H1 (cell line): ENCODE measurements at regions not wholly inside any gene's neighbourhood (a gene's known extent, or its start where the extent isn't known, plus 50 kb on each side); places are given as distances from the start of the nearest gene placed in this dataset.

Experiments used
- CTCF ChIP-seq, 3 experiments: IDR thresholded peaks; 1 replicate in 2 of 3; 2 replicates in 1 of 3; pipeline versions ENCODE4 v1.5.1 to v1.6.1; 2011; ENCODE audit warnings: low read length in 3 of 3, mild to moderate bottlenecking in 3 of 3, inconsistent platforms in 2 of 3, low read depth in 1 of 3, moderate library complexity in 1 of 3; ENCODE audit not compliant: insufficient read depth in 1 of 3; ENCODE audit errors: control extremely low read depth in 1 of 3
- EP300 ChIP-seq, 2 experiments: IDR thresholded peaks; 1 replicate in 1 of 2; 2 replicates in 1 of 2; pipeline ENCODE4 v1.6.1; 2011 to 2012; ENCODE audit warnings: low read depth in 2 of 2, low read length in 2 of 2, mild to moderate bottlenecking in 2 of 2, borderline replicate concordance in 1 of 2, inconsistent platforms in 1 of 2, moderate library complexity in 1 of 2
- KDM5A ChIP-seq: fragments of 200-600 bp; IDR thresholded peaks from 2 replicates; pipeline ENCODE4 v1.7.1; 2012; ENCODE audit warnings: mild to moderate bottlenecking, low read length, inconsistent platforms, mixed read lengths
- MAX ChIP-seq: IDR thresholded peaks from 2 replicates; pipeline ENCODE4 v1.6.1; 2012; ENCODE audit warnings: inconsistent platforms
- NRF1 ChIP-seq: IDR thresholded peaks from 2 replicates; pipeline ENCODE4 v1.6.1; 2011; ENCODE audit warnings: mild to moderate bottlenecking, low read depth, low read length, improper control_type of control experiment
- POLR2A ChIP-seq, 2 experiments: IDR thresholded peaks; 1 replicate in 1 of 2; 2 replicates in 1 of 2; pipeline ENCODE4 v1.6.1; 2011; ENCODE audit warnings: low read depth in 2 of 2, low read length in 2 of 2, mild to moderate bottlenecking in 2 of 2; ENCODE audit errors: control extremely low read depth in 1 of 2
- POLR2AphosphoS5 ChIP-seq: IDR thresholded peaks from 2 replicates; pipeline ENCODE4 v1.6.1; 2011; ENCODE audit warnings: low read depth, low read length
- RAD21 ChIP-seq, 2 experiments: IDR thresholded peaks in 1 of 2; conservative IDR thresholded peaks in 1 of 2; 2 replicates each; pipeline ENCODE4 v1.6.1; 2011; ENCODE audit warnings: low read depth in 2 of 2, low read length in 2 of 2, improper control_type of control experiment in 1 of 2, inconsistent platforms in 1 of 2, mild to moderate bottlenecking in 1 of 2, moderate library complexity in 1 of 2
- SAP30 ChIP-seq: fragments of 300-600 bp; sonication (generic); IDR thresholded peaks from 2 replicates; pipeline ENCODE4 v1.7.1; 2012; ENCODE audit warnings: low read length, moderate library complexity, mild to moderate bottlenecking, inconsistent platforms; ENCODE audit not compliant: insufficient read depth, insufficient replicate concordance
- SRF ChIP-seq: IDR thresholded peaks from 2 replicates; pipeline ENCODE4 v1.6.1; 2011; ENCODE audit warnings: mild to moderate bottlenecking, low read depth, low read length, moderate library complexity
- SUZ12 ChIP-seq: fragments of 200-600 bp; sonication (generic); IDR thresholded peaks from 2 replicates; pipeline ENCODE4 v1.6.1; 2012; ENCODE audit warnings: mild to moderate bottlenecking, inconsistent platforms, low read length, moderate library complexity, mixed read lengths
- YY1 ChIP-seq: IDR thresholded peaks from 2 replicates; pipeline ENCODE4 v1.6.1; 2011; ENCODE audit warnings: low read depth, mild to moderate bottlenecking, low read length
- ZNF274 ChIP-seq: IDR thresholded peaks from 2 replicates; pipeline ENCODE4 v1.7.0; 2012; ENCODE audit warnings: low read length, borderline replicate concordance; ENCODE audit errors: extremely low read depth

- TF ChIP-seq POLR2AphosphoS5 (no peak), EP300 (IDR thresholded peaks at IDR 0.05; ENCODE audit: borderline replicate concordance in 1 of 2, low read depth in 2 of 2, low read length in 2 of 2) (no peak), SAP30 (no peak), CTCF (IDR thresholded peaks at IDR 0.05; ENCODE audit: control extremely low read depth in 1 of 3, insufficient read depth in 1 of 3, low read depth in 1 of 3, low read length in 3 of 3) (no peak), NRF1 (no peak), ZNF274 (no peak), KDM5A (no peak), POLR2A (IDR thresholded peaks at IDR 0.05; ENCODE audit: control extremely low read depth in 1 of 2, low read depth in 2 of 2, low read length in 2 of 2) (no peak), SUZ12 (no peak), YY1 (no peak), SRF (no peak), MAX (no peak), RAD21 (IDR thresholded peaks at IDR 0.05 in 1 of 2, conservative IDR thresholded peaks at IDR 0.05 in 1 of 2; ENCODE audit: low read depth in 2 of 2, low read length in 2 of 2) (peak; percentile 21; a peak in 3 of 4 replicates)
Measured at GRCh38 chr14:98366429-98366828, 905.6 kb downstream of the BCL11B start.
